WTC11 (cell line): ENCODE measurements at regions not wholly inside any gene's neighbourhood (a gene's known extent, or its start where the extent isn't known, plus 50 kb on each side); places are given as distances from the start of the nearest gene placed in this dataset.

Source experiments
- ATF2 ChIP-seq: sonication (generic); formaldehyde crosslinking; IDR thresholded peaks from 2 replicates; pipeline ENCODE4 v1.8.1; 2022; ENCODE audit warnings: low read depth, missing genetic modification reagents, borderline replicate concordance
- ATF3 ChIP-seq: sonication (generic); formaldehyde crosslinking; conservative IDR thresholded peaks from 2 replicates; pipeline ENCODE4 v1.8.1; 2022; ENCODE audit warnings: mild to moderate bottlenecking, missing genetic modification reagents
- FOXJ3 ChIP-seq: sonication (generic); formaldehyde crosslinking; IDR thresholded peaks from 2 replicates; pipeline ENCODE4 v1.9.0; 2021; ENCODE audit warnings: missing genetic modification reagents, mild to moderate bottlenecking, borderline replicate concordance
- TF ChIP-seq, protein P1 (sequence below): fragments of 200-600 bp; IDR thresholded peaks from 2 replicates; pipeline ENCODE4 v1.8.0; 2022; ENCODE audit warnings: antibody characterized with exemption
- TF ChIP-seq, protein P2 (sequence below): sonication (generic); formaldehyde crosslinking; IDR thresholded peaks from 2 replicates; pipeline ENCODE4 v1.8.1; 2023; ENCODE audit warnings: mild to moderate bottlenecking, missing genetic modification reagents, moderate library complexity
- TF ChIP-seq, protein P3 (sequence below): sonication (generic); formaldehyde crosslinking; IDR thresholded peaks from 2 replicates; pipeline ENCODE4 v1.8.0; 2022; ENCODE audit warnings: missing genetic modification reagents

GRCh38 chr2:2568411-2568810 is 237.3 kb upstream of the MYT1L start:
- TF ChIP-seq, protein P1, sequence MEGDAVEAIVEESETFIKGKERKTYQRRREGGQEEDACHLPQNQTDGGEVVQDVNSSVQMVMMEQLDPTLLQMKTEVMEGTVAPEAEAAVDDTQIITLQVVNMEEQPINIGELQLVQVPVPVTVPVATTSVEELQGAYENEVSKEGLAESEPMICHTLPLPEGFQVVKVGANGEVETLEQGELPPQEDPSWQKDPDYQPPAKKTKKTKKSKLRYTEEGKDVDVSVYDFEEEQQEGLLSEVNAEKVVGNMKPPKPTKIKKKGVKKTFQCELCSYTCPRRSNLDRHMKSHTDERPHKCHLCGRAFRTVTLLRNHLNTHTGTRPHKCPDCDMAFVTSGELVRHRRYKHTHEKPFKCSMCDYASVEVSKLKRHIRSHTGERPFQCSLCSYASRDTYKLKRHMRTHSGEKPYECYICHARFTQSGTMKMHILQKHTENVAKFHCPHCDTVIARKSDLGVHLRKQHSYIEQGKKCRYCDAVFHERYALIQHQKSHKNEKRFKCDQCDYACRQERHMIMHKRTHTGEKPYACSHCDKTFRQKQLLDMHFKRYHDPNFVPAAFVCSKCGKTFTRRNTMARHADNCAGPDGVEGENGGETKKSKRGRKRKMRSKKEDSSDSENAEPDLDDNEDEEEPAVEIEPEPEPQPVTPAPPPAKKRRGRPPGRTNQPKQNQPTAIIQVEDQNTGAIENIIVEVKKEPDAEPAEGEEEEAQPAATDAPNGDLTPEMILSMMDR = no peak
- no peak for TF ChIP-seq FOXJ3 (CRISPR knock-in tag)
- TF ChIP-seq, protein P2, sequence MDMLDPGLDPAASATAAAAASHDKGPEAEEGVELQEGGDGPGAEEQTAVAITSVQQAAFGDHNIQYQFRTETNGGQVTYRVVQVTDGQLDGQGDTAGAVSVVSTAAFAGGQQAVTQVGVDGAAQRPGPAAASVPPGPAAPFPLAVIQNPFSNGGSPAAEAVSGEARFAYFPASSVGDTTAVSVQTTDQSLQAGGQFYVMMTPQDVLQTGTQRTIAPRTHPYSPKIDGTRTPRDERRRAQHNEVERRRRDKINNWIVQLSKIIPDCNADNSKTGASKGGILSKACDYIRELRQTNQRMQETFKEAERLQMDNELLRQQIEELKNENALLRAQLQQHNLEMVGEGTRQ (CRISPR knock-in tag) = no peak
- TF ChIP-seq, protein P3, sequence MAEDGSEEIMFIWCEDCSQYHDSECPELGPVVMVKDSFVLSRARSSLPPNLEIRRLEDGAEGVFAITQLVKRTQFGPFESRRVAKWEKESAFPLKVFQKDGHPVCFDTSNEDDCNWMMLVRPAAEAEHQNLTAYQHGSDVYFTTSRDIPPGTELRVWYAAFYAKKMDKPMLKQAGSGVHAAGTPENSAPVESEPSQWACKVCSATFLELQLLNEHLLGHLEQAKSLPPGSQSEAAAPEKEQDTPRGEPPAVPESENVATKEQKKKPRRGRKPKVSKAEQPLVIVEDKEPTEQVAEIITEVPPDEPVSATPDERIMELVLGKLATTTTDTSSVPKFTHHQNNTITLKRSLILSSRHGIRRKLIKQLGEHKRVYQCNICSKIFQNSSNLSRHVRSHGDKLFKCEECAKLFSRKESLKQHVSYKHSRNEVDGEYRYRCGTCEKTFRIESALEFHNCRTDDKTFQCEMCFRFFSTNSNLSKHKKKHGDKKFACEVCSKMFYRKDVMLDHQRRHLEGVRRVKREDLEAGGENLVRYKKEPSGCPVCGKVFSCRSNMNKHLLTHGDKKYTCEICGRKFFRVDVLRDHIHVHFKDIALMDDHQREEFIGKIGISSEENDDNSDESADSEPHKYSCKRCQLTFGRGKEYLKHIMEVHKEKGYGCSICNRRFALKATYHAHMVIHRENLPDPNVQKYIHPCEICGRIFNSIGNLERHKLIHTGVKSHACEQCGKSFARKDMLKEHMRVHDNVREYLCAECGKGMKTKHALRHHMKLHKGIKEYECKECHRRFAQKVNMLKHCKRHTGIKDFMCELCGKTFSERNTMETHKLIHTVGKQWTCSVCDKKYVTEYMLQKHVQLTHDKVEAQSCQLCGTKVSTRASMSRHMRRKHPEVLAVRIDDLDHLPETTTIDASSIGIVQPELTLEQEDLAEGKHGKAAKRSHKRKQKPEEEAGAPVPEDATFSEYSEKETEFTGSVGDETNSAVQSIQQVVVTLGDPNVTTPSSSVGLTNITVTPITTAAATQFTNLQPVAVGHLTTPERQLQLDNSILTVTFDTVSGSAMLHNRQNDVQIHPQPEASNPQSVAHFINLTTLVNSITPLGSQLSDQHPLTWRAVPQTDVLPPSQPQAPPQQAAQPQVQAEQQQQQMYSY = no peak
- no peak for TF ChIP-seq ATF2 (CRISPR knock-in tag)
- TF ChIP-seq ATF3 (CRISPR knock-in tag) = no peak
